ENCODE measurements at regions not wholly inside any gene's neighbourhood (a gene's known extent, or its start where the extent isn't known, plus 50 kb on each side); places are given as distances from the start of the nearest gene placed in this dataset.

GRCh38 chr1:98145655-98146054 lies 224.8 kb upstream of the DPYD start:
- TF ChIP-seq, protein P1, sequence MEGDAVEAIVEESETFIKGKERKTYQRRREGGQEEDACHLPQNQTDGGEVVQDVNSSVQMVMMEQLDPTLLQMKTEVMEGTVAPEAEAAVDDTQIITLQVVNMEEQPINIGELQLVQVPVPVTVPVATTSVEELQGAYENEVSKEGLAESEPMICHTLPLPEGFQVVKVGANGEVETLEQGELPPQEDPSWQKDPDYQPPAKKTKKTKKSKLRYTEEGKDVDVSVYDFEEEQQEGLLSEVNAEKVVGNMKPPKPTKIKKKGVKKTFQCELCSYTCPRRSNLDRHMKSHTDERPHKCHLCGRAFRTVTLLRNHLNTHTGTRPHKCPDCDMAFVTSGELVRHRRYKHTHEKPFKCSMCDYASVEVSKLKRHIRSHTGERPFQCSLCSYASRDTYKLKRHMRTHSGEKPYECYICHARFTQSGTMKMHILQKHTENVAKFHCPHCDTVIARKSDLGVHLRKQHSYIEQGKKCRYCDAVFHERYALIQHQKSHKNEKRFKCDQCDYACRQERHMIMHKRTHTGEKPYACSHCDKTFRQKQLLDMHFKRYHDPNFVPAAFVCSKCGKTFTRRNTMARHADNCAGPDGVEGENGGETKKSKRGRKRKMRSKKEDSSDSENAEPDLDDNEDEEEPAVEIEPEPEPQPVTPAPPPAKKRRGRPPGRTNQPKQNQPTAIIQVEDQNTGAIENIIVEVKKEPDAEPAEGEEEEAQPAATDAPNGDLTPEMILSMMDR (IDR thresholded peaks at IDR 0.05 in 2 of 3, conservative IDR thresholded peaks at IDR 0.05 in 1 of 3; ENCODE audit: control insufficient read depth in 2 of 3, extremely low read depth in 1 of 3, insufficient read depth in 1 of 3, low read depth in 3 of 3, low read length in 3 of 3): no peak
- no peak for TF ChIP-seq CREM (IDR thresholded peaks at IDR 0.05; ENCODE audit: low read depth)
- TF ChIP-seq BHLHE40 (IDR thresholded peaks at IDR 0.05; ENCODE audit: borderline replicate concordance in 1 of 2, low read depth in 2 of 2, low read length in 1 of 2): no peak
- TF ChIP-seq TARDBP (IDR thresholded peaks at IDR 0.05; ENCODE audit: borderline replicate concordance): no peak
- no peak for TF ChIP-seq SP1 (IDR thresholded peaks at IDR 0.05; ENCODE audit: low read depth, low read length)
- no peak for TF ChIP-seq ZNF274 (IDR thresholded peaks at IDR 0.05; ENCODE audit: insufficient read depth, insufficient read length)
- TF ChIP-seq POLR2A (IDR thresholded peaks at IDR 0.05; ENCODE audit: low read depth, low read length): no peak
- TF ChIP-seq HDAC2 (IDR thresholded peaks at IDR 0.05): no peak
- TF ChIP-seq SMC3 (IDR thresholded peaks at IDR 0.05; ENCODE audit: borderline replicate concordance, low read length): no peak
- no peak for TF ChIP-seq EZH2 (IDR thresholded peaks at IDR 0.05; ENCODE audit: borderline replicate concordance, control insufficient read depth, low read depth, low read length)
- TF ChIP-seq ATF3 (IDR thresholded peaks at IDR 0.05; ENCODE audit: borderline replicate concordance, extremely low read depth, low read depth, low read length): no peak
- no peak for TF ChIP-seq USF2 (IDR thresholded peaks at IDR 0.05; ENCODE audit: borderline replicate concordance, low read depth, low read length)
- TF ChIP-seq PBX3 (IDR thresholded peaks at IDR 0.05; ENCODE audit: insufficient replicate concordance, low read depth, low read length): no peak

Data from GM12878 (cell line).